Subcutaneous abdominal adipose tissue (tissue), 5 donors: ENCODE measurements at regions not wholly inside any gene's neighbourhood (a gene's known extent, or its start where the extent isn't known, plus 50 kb on each side); places are given as distances from the start of the nearest gene placed in this dataset.

Source experiments
- H3K27ac ChIP-seq: one replicate; pipeline ENCODE4 v1.7.0; 2013; ENCODE audit warnings: low read depth, mild to moderate bottlenecking, inconsistent platforms, low read length, moderate library complexity
- H3K27me3 ChIP-seq, 5 donors: one replicate each; pipeline ENCODE4 v1.7.0; 2013; ENCODE audit warnings: low read length in 5 of 5, inconsistent platforms in 1 of 5; ENCODE audit not compliant: control insufficient read depth in 5 of 5, insufficient read depth in 4 of 5
- H3K36me3 ChIP-seq, 5 donors: one replicate each; pipeline ENCODE4 v1.7.0; 2013; ENCODE audit warnings: low read length in 5 of 5; ENCODE audit not compliant: control insufficient read depth in 5 of 5, insufficient read depth in 5 of 5
- H3K4me1 ChIP-seq, 5 donors: one replicate each; pipeline ENCODE4 v1.7.0; 2013; ENCODE audit warnings: low read length in 5 of 5, mild to moderate bottlenecking in 3 of 5, moderate library complexity in 1 of 5; ENCODE audit not compliant: control insufficient read depth in 5 of 5, insufficient read depth in 5 of 5
- H3K4me3 ChIP-seq, 5 donors: one replicate each; pipeline ENCODE4 v1.7.0; 2013; ENCODE audit warnings: low read length in 5 of 5, low read depth in 1 of 5
- H3K9ac ChIP-seq, 5 donors: one replicate each; pipeline ENCODE4 v1.7.0; 2013; ENCODE audit warnings: low read length in 5 of 5, mild to moderate bottlenecking in 4 of 5, moderate library complexity in 3 of 5
- H3K9me3 ChIP-seq, 5 donors: one replicate each; pipeline ENCODE4 v1.7.0; 2013; ENCODE audit warnings: low read length in 5 of 5; ENCODE audit not compliant: control insufficient read depth in 5 of 5
- donor health status: healthy.
- donor health status: healthy.
- donor health status: healthy.
- donor health status: healthy.
- donor health status: healthy.

GRCh38 chr6:156352861-156353260 is 424.3 kb upstream of the ARID1B start:
- Histone ChIP-seq H3K27ac (no peak overlapping the region), H3K4me1 (peaks cover 0 to 7% (median 2%) of the 10 kb centered on the region in 5 donors), H3K9ac (no peak overlapping the region), H3K9me3 (peaks cover 0 to 8% (median 5%) of the 10 kb centered on the region in 5 donors), H3K4me3 (no peak overlapping the region), H3K36me3 (no peaks in the 10 kb centered on the region), H3K27me3 (peaks cover 0 to 2% (median 0%) of the 10 kb centered on the region in 5 donors)

GRCh38 chr6:156351346-156351966 is 425.7 kb upstream of the ARID1B start:
- Histone ChIP-seq H3K9ac (no peak overlapping the region), H3K36me3 (no peaks in the 10 kb centered on the region), H3K4me1 (peaks cover 0 to 10% (median 2%) of the 10 kb centered on the region in 5 donors), H3K27me3 (no peaks in the 10 kb centered on the region), H3K27ac (no peak overlapping the region), H3K9me3 (peaks cover 0 to 7% (median under 1%) of the 10 kb centered on the region in 5 donors), H3K4me3 (no peak overlapping the region)

DNA sequence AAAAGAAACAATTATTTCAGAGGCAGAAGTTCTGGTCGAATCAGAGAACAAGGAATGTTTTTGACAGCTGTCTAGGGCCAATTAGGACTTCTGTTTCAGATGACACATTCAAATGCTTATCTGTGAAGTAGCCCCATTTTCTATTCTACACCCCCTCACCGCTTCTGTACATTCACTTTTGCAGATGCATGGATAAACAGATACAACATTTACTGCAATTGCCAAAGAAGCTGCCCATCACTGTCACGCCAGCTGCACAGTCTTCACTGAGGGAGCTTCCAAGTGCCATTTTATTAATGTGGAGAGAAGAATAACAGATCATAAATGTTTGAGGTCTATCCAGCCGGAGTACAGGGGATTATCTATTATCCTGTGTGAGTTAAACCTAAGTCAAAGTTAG is 426.8 kb upstream of the ARID1B start:
- H3K27me3 ChIP-seq = no peaks in the 10 kb centered on the region
- peaks cover 0 to 3% (median 0%) of the 10 kb centered on the region in 5 donors for H3K9me3 ChIP-seq
- no peak overlapping the region for H3K27ac ChIP-seq
- H3K4me3 ChIP-seq = no peak overlapping the region
- no peaks in the 10 kb centered on the region for H3K36me3 ChIP-seq
- H3K4me1 ChIP-seq = peaks cover 0 to 10% (median 2%) of the 10 kb centered on the region in 5 donors
- H3K9ac ChIP-seq = no peak overlapping the region

DNA sequence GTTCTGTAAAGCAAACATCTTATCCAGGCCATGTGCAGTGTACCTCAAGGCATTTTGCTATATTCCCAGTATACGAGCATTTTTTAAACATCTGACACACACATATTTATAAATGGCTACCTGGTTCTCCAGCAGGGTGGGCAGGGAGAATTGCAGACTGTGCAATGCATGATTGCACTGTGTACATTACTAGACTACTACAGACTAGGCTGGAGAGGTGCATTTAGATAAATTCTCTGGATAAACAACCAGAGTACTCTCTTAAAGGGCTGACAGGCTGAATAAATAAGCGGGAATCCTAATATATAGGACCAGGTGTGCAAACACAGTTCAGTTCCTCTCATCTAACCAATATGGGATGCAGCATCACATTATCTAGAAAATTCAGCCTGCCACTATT is 428.3 kb upstream of the ARID1B start:
- Histone ChIP-seq H3K4me1 (peaks cover 0 to 10% (median 2%) of the 10 kb centered on the region in 5 donors), H3K27me3 (no peaks in the 10 kb centered on the region), H3K36me3 (no peaks in the 10 kb centered on the region), H3K9me3 (no peaks in the 10 kb centered on the region), H3K9ac (no peak overlapping the region), H3K4me3 (no peak overlapping the region), H3K27ac (no peak overlapping the region)

DNA sequence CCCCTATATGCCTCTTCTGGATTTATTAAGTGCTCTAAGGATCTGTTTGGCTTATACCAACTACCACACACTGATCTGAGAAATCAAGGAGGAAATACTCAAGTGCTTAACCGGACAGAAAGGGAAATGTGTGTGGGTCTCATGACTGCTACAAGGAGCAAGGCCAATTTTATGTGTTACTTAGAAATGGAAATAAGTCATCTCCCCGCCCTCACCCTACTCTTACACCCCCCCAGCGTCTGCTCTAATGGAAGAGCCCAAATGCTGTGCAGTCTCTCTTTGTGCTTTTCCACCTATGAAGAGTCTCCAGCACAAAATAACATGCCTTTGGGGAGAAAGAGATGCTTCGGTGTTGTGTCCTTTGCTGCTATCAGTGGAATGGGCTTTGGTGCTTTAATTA is 428.8 kb upstream of the ARID1B start:
- H3K4me1 ChIP-seq = peaks cover 0 to 10% (median 2%) of the 10 kb centered on the region in 5 donors
- no peaks in the 10 kb centered on the region for H3K36me3 ChIP-seq
- no peaks in the 10 kb centered on the region for H3K27me3 ChIP-seq
- no peaks in the 10 kb centered on the region for H3K9me3 ChIP-seq
- H3K4me3 ChIP-seq = peak overlapping the region in 1 of 5 donors; percentile 32
- H3K9ac ChIP-seq = no peak overlapping the region
- H3K27ac ChIP-seq = no peak overlapping the region

GRCh38 chr6:156347656-156348055 is 429.5 kb upstream of the ARID1B start:
- no peak overlapping the region for H3K27ac ChIP-seq
- peaks cover 0 to 10% (median 2%) of the 10 kb centered on the region in 5 donors for H3K4me1 ChIP-seq
- no peaks in the 10 kb centered on the region for H3K36me3 ChIP-seq
- H3K9ac ChIP-seq = no peak overlapping the region
- H3K9me3 ChIP-seq = no peaks in the 10 kb centered on the region
- peak overlapping the region in 3 of 5 donors; percentile 19 to 32 (median 23) for H3K4me3 ChIP-seq
- no peaks in the 10 kb centered on the region for H3K27me3 ChIP-seq

- Histone ChIP-seq H3K27ac (no peak overlapping the region), H3K27me3 (no peaks in the 10 kb centered on the region), H3K36me3 (no peaks in the 10 kb centered on the region), H3K9me3 (no peaks in the 10 kb centered on the region), H3K4me3 (peak overlapping the region in 1 of 5 donors; percentile 23), H3K9ac (no peak overlapping the region), H3K4me1 (peaks cover 0 to 10% (median 2%) of the 10 kb centered on the region in 5 donors)
These were observed 429.9 kb upstream of the ARID1B start for GRCh38 chr6:156347246-156347645.

DNA sequence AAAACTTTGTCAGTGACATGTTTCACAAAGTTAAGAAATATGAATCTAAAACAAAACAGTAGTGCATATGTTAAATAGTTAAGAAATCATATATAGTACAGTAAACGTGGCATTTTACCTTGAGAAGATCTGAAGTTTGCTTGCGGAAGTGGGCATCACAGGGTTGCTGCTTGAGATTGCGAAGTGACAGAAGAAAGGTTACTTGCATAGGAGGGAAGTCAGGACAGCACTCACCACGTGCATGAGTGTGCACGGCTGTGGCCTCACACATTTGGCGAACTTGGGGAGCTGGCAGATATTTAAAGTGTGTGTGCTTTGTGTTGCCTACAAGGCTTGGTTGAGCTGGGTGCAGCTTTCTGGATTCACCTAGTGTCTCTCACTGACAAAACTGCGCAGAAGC is 431.5 kb upstream of the ARID1B start:
- Histone ChIP-seq H3K9ac (no peak overlapping the region), H3K9me3 (no peaks in the 10 kb centered on the region), H3K36me3 (no peaks in the 10 kb centered on the region), H3K27me3 (no peaks in the 10 kb centered on the region), H3K4me1 (peaks cover 0 to 10% (median 2%) of the 10 kb centered on the region in 5 donors), H3K4me3 (no peak overlapping the region), H3K27ac (no peak overlapping the region)

DNA sequence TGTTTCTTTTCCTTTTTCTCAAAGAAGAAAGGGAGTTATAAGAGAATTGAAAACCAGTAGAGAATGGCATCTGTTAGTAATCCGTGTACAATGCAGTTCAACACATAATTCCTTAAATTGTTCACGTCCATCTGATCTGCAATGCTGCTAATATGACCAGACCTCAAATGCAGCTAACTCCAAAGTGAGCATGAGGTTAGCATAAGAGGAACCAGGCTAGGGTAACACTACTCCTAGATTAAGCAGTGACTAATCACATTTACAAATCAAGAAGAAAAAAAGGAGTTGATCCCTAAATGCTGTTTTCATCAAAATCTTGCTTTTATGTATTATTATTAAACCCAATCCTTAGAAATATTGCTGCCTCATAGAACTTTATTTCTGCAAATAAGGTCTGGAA is 432.7 kb upstream of the ARID1B start:
- H3K27me3 ChIP-seq = no peaks in the 10 kb centered on the region
- no peaks in the 10 kb centered on the region for H3K9me3 ChIP-seq
- peaks cover 0 to 10% (median 2%) of the 10 kb centered on the region in 5 donors for H3K4me1 ChIP-seq
- no peaks in the 10 kb centered on the region for H3K36me3 ChIP-seq
- no peak overlapping the region for H3K27ac ChIP-seq
- H3K4me3 ChIP-seq = no peak overlapping the region
- H3K9ac ChIP-seq = no peak overlapping the region

DNA sequence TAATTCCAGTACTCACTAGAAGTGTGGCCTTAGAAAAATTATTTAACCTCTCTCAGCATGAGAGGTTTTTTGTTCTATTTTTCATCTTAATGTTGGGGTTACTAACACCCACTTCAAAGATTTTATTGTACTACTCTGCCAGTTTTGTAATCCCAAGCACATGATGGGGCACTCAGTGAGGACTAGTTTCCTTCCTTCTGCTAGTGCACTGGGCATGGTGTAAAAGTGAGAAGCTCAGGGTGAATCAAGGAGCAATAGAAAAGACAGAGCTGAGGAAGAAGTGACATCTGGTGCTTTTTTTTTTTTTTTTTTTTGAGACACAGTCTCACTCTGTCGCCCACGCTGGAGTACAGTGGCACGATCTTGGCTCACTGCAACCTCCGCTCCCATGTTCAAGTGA is 439.4 kb upstream of the ARID1B start:
- Histone ChIP-seq H3K4me1 (no peaks in the 10 kb centered on the region), H3K9ac (no peak overlapping the region), H3K27ac (no peak overlapping the region), H3K9me3 (peaks cover 0 to 4% (median 1%) of the 10 kb centered on the region in 5 donors), H3K27me3 (no peaks in the 10 kb centered on the region), H3K4me3 (no peak overlapping the region), H3K36me3 (no peaks in the 10 kb centered on the region)
